CD14-positive monocyte (primary cell): ENCODE measurements at regions not wholly inside any gene's neighbourhood (a gene's known extent, or its start where the extent isn't known, plus 50 kb on each side); places are given as distances from the start of the nearest gene placed in this dataset.

ENCODE experiments used
- DNase-seq, 3 donors: peaks; one replicate each; pipeline ENCODE4 v3.0.0-alpha.2; 2011 to 2022
- H2AFZ ChIP-seq: 2 replicates; pipeline ENCODE4 v1.6.0; 2012; ENCODE audit warnings: mild to moderate bottlenecking, low read depth, low read length, inconsistent platforms; ENCODE audit not compliant: insufficient read depth, poor library complexity, severe bottlenecking
- H3K27ac ChIP-seq, 2 donors: 1 replicate in 1 of 2; 2 replicates in 1 of 2; pipeline ENCODE4 v1.5.1; 2012 to 2013; ENCODE audit warnings: low read length in 2 of 2, control low read depth in 1 of 2, inconsistent platforms in 1 of 2, low read depth in 1 of 2, mild to moderate bottlenecking in 1 of 2
- H3K27me3 ChIP-seq, 2 donors: one replicate each; pipeline versions ENCODE4 v1.6.0 to v1.6.1; 2011 to 2013; ENCODE audit warnings: low read length in 2 of 2; ENCODE audit not compliant: control insufficient read depth in 2 of 2, insufficient read depth in 2 of 2
- H3K36me3 ChIP-seq, 2 donors: replicated peaks in 1 of 2; 1 replicate in 1 of 2; 2 replicates in 1 of 2; pipeline versions ENCODE4 v1.5.1 to v1.6.1; 2012 to 2013; ENCODE audit warnings: low read length in 2 of 2, control low read depth in 1 of 2, inconsistent platforms in 1 of 2, mild to moderate bottlenecking in 1 of 2; ENCODE audit not compliant: insufficient read depth in 2 of 2, control insufficient read depth in 1 of 2
- H3K4me1 ChIP-seq, 2 donors: 1 replicate in 1 of 2; 2 replicates in 1 of 2; pipeline versions ENCODE4 v1.5.1 to v1.6.1; 2012 to 2013; ENCODE audit warnings: low read length in 2 of 2, control low read depth in 1 of 2, inconsistent platforms in 1 of 2, mild to moderate bottlenecking in 1 of 2, moderate library complexity in 1 of 2; ENCODE audit not compliant: insufficient read depth in 2 of 2, control insufficient read depth in 1 of 2
- H3K4me2 ChIP-seq: replicated peaks from 2 replicates; pipeline ENCODE3; 2012; ENCODE audit warnings: low read length, moderate library complexity, mild to moderate bottlenecking; ENCODE audit not compliant: poor library complexity, severe bottlenecking; ENCODE audit errors: extremely low read depth
- H3K4me3 ChIP-seq, 3 experiments: fragments of 200-600 bp in 1 of 3; sonication (generic) in 1 of 3; replicated peaks in 1 of 3; 1 replicate in 2 of 3; 2 replicates in 1 of 3; pipeline ENCODE4 v1.5.1; 2011 to 2013; ENCODE audit warnings: low read length in 3 of 3, mild to moderate bottlenecking in 3 of 3, control low read depth in 2 of 3, low read depth in 2 of 3, inconsistent platforms in 1 of 3, moderate library complexity in 1 of 3
- H3K79me2 ChIP-seq: 2 replicates; pipeline ENCODE4 v1.6.0; 2012; ENCODE audit warnings: mild to moderate bottlenecking, control low read depth, inconsistent platforms, low read length, moderate library complexity; ENCODE audit not compliant: insufficient read depth
- H3K9ac ChIP-seq: 2 replicates; pipeline ENCODE4 v1.6.0; 2017; ENCODE audit warnings: low read length, mild to moderate bottlenecking; ENCODE audit not compliant: insufficient read depth, poor library complexity, severe bottlenecking
- H3K9me3 ChIP-seq, 2 donors: replicated peaks in 1 of 2; 1 replicate in 1 of 2; 2 replicates in 1 of 2; pipeline versions ENCODE4 v1.5.1 to v1.6.1; 2012 to 2013; ENCODE audit warnings: low read length in 2 of 2, control low read depth in 1 of 2; ENCODE audit not compliant: control insufficient read depth in 1 of 2, insufficient read depth in 1 of 2
- H4K20me1 ChIP-seq: 2 replicates; pipeline ENCODE4 v1.6.0; 2012; ENCODE audit warnings: mild to moderate bottlenecking, low read length, control low read depth, moderate library complexity; ENCODE audit not compliant: insufficient read depth
- H3K27ac Mint-ChIP-seq, 7 donors: one replicate each; pipeline ENCODE4 v1.8.0; 2020; ENCODE audit warnings: mild to moderate bottlenecking in 7 of 7, mixed read lengths in 7 of 7, moderate library complexity in 6 of 7, inconsistent platforms in 2 of 7
- H3K27me3 Mint-ChIP-seq, 3 donors: one replicate each; pipeline ENCODE4 v1.8.0; 2021 to 2022; ENCODE audit warnings: low read depth in 3 of 3, mild to moderate bottlenecking in 3 of 3, mixed read lengths in 3 of 3, moderate library complexity in 3 of 3, inconsistent platforms in 1 of 3
- H3K36me3 Mint-ChIP-seq, 2 donors: one replicate each; pipeline ENCODE4 v1.8.0; 2020; ENCODE audit warnings: mixed read lengths in 2 of 2, inconsistent platforms in 1 of 2, mild to moderate bottlenecking in 1 of 2
- H3K4me1 Mint-ChIP-seq: one replicate; pipeline ENCODE4 v1.8.0; 2020; ENCODE audit warnings: mild to moderate bottlenecking, mixed read lengths
- H3K4me3 Mint-ChIP-seq, 2 donors: one replicate each; pipeline ENCODE4 v1.8.0; 2020; ENCODE audit warnings: mild to moderate bottlenecking in 2 of 2, mixed read lengths in 2 of 2, moderate library complexity in 1 of 2
- H3K9me3 Mint-ChIP-seq, 7 donors: one replicate each; pipeline ENCODE4 v1.8.0; 2020 to 2022; ENCODE audit warnings: mixed read lengths in 7 of 7, mild to moderate bottlenecking in 6 of 7, moderate library complexity in 6 of 7, inconsistent platforms in 2 of 7
- CTCF ChIP-seq: fragments of 200-600 bp; IDR thresholded peaks from one replicate; pipeline ENCODE4 v1.8.0; 2022; ENCODE audit warnings: antibody characterized with exemption, mild to moderate bottlenecking
- WGBS: methylation state at CpG from one replicate; pipeline ENCODE4 v1.1.5; 2013; ENCODE audit warnings: missing lambda C conversion rate; ENCODE audit not compliant: insufficient coverage; 5-methylcytosine and 5-hydroxymethylcytosine counted together
- intact Hi-C, 2 donors: fragments of 100-400 bp; cut with micrococcal nuclease; formaldehyde crosslinking; loops; one replicate each; pipeline versions ENCODE4 v1.15.0 to v1.15.1; 2023

- Histone ChIP-seq H3K4me1 (no peaks in the 10 kb centered on the region), H3K27ac (no peak overlapping the region), H3K9me3 (no peaks in the 10 kb centered on the region), H3K9ac (no peak overlapping the region), H3K4me3 (no peak overlapping the region), H3K36me3 (no peaks in the 10 kb centered on the region), H2AFZ (no peak overlapping the region), H3K4me2 (no peak overlapping the region), H3K79me2 (no peaks in the 10 kb centered on the region), H3K27me3 (no peaks in the 10 kb centered on the region), H4K20me1 (no peaks in the 10 kb centered on the region)
- H3K4me3 Mint-ChIP-seq = no peak overlapping the region
- H3K27ac Mint-ChIP-seq = no peak overlapping the region
- no peak for TF ChIP-seq CTCF
- intact Hi-C loops = no loop called here
- no peaks in the 10 kb centered on the region for H3K9me3 Mint-ChIP-seq
- no peaks in the 10 kb centered on the region for H3K36me3 Mint-ChIP-seq
- H3K27me3 Mint-ChIP-seq = peaks cover 6 to 18% (median 12%) of the 10 kb centered on the region in 3 donors
- no peaks in the 10 kb centered on the region for H3K4me1 Mint-ChIP-seq
- no peak for DNase-seq
- 95% methylated on average over 4 of the region's 5 CpGs for WGBS
Observed at GRCh38 chr5:172579403-172579990, 61.6 kb upstream of the NEURL1B start.

- Mint-ChIP-seq H3K4me3 (no peak overlapping the region), H3K4me1 (no peaks in the 10 kb centered on the region), H3K27me3 (peaks cover 6 to 17% (median 8%) of the 10 kb centered on the region in 3 donors), H3K27ac (no peak overlapping the region), H3K36me3 (no peaks in the 10 kb centered on the region), H3K9me3 (peaks cover 0 to 6% (median 2%) of the 10 kb centered on the region in 7 donors)
- Histone ChIP-seq H3K79me2 (no peaks in the 10 kb centered on the region), H3K4me3 (no peak overlapping the region), H3K4me2 (no peak overlapping the region), H2AFZ (no peak overlapping the region), H3K9me3 (peaks cover 0 to 4% of the 10 kb centered on the region in 2 donors), H3K9ac (no peak overlapping the region), H3K27ac (no peak overlapping the region), H3K4me1 (no peaks in the 10 kb centered on the region), H4K20me1 (no peaks in the 10 kb centered on the region), H3K36me3 (no peaks in the 10 kb centered on the region), H3K27me3 (no peaks in the 10 kb centered on the region)
- intact Hi-C loops = no loop called here
- TF ChIP-seq CTCF = no peak
- no peak for DNase-seq
- 96% methylated on average over 4 of the region's 7 CpGs for WGBS
Observed at GRCh38 chr5:172577267-172577909, 63.7 kb upstream of the NEURL1B start.
